Thyroid gland (tissue), 4 donors: ENCODE measurements at regions not wholly inside any gene's neighbourhood (a gene's known extent, or its start where the extent isn't known, plus 50 kb on each side); places are given as distances from the start of the nearest gene placed in this dataset.

ENCODE experiments used
- DNase-seq, 2 donors: peaks; one replicate each; pipeline ENCODE4 v3.0.0-alpha.2; 2019
- H3K27ac ChIP-seq, 3 donors: fragments of 200-600 bp; sonication (generic); 1 replicate in 2 of 3; 2 replicates in 1 of 3; pipeline ENCODE4 v1.5.1; 2016 to 2019; ENCODE audit warnings: mild to moderate bottlenecking in 1 of 3, moderate library complexity in 1 of 3
- H3K27me3 ChIP-seq: fragments of 200-600 bp; sonication (generic); one replicate; pipeline ENCODE4 v1.5.1; 2019
- H3K36me3 ChIP-seq, 2 donors: fragments of 200-600 bp; sonication (generic); one replicate each; pipeline ENCODE4 v1.5.1; 2016 to 2019
- H3K4me1 ChIP-seq, 2 donors: fragments of 200-600 bp; sonication (generic); one replicate each; pipeline ENCODE4 v1.5.1; 2017 to 2019
- H3K4me3 ChIP-seq, 3 donors: fragments of 200-600 bp; sonication (generic); replicated peaks in 1 of 3; 1 replicate in 2 of 3; 2 replicates in 1 of 3; pipeline ENCODE4 v1.5.1; 2016; ENCODE audit warnings: mild to moderate bottlenecking in 1 of 3
- H3K9me3 ChIP-seq: fragments of 200-600 bp; sonication (generic); one replicate; pipeline ENCODE4 v1.5.1; 2017
- POLR2A ChIP-seq, 2 donors: fragments of 450-650 bp; IDR thresholded peaks; one replicate each; pipeline ENCODE4 v1.6.1; 2017; ENCODE audit warnings: antibody characterized with exemption in 2 of 2, mild to moderate bottlenecking in 2 of 2, moderate library complexity in 1 of 2
- WGBS, 2 donors: methylation state at CpG; one replicate each; pipeline ENCODE4 v1.1.5; 2017; 5-methylcytosine and 5-hydroxymethylcytosine counted together
- intact Hi-C: fragments of 100-400 bp; cut with DNase I; formaldehyde crosslinking; loops from one replicate; pipeline ENCODE4 v1.15.1; 2023
- TF ChIP-seq, protein P1 (sequence below), 6 experiments: fragments of 200-600 bp in 3 of 6; fragments of 450-650 bp in 3 of 6; sonication (generic) in 3 of 6; IDR thresholded peaks; one replicate each; pipeline ENCODE4 v1.5.1; 2016 to 2019; ENCODE audit warnings: antibody characterized with exemption in 6 of 6, mild to moderate bottlenecking in 2 of 6, inconsistent platforms in 1 of 6, moderate library complexity in 1 of 6

DNA sequence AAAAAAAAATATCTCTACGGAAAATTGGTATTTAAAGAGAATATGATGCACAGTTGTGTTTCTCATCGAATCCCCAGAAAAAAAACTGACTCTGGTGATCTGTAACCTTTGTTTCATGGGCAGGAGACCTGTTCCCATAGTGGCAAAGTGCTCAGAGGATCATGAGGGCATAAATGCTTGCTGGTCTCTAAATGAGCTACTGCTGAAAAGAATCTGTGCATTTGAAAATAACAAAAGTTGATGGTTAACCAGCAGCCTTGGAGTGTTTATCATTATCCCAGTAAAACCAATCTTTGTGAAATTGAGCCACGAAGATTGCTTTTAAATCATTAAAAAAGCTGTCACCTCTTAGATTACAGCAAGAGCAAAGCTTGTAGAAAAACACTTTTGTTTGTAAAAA lies 775.4 kb downstream of the MTRR start:
- DNase-seq = no peak
- Histone ChIP-seq H3K4me1 (no peaks in the 10 kb centered on the region), H3K4me3 (no peak overlapping the region), H3K9me3 (no peaks in the 10 kb centered on the region), H3K27me3 (no peaks in the 10 kb centered on the region), H3K27ac (no peak overlapping the region), H3K36me3 (no peaks in the 10 kb centered on the region)
- WGBS, 2 donors = 76 to 79% methylated on average over 3 of the region's 3 CpGs
- intact Hi-C loops = no loop called here
- no peak for TF ChIP-seq POLR2A (IDR thresholded peaks at IDR 0.05)
- TF ChIP-seq, protein P1, sequence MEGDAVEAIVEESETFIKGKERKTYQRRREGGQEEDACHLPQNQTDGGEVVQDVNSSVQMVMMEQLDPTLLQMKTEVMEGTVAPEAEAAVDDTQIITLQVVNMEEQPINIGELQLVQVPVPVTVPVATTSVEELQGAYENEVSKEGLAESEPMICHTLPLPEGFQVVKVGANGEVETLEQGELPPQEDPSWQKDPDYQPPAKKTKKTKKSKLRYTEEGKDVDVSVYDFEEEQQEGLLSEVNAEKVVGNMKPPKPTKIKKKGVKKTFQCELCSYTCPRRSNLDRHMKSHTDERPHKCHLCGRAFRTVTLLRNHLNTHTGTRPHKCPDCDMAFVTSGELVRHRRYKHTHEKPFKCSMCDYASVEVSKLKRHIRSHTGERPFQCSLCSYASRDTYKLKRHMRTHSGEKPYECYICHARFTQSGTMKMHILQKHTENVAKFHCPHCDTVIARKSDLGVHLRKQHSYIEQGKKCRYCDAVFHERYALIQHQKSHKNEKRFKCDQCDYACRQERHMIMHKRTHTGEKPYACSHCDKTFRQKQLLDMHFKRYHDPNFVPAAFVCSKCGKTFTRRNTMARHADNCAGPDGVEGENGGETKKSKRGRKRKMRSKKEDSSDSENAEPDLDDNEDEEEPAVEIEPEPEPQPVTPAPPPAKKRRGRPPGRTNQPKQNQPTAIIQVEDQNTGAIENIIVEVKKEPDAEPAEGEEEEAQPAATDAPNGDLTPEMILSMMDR (IDR thresholded peaks at IDR 0.05) = no peak

DNA sequence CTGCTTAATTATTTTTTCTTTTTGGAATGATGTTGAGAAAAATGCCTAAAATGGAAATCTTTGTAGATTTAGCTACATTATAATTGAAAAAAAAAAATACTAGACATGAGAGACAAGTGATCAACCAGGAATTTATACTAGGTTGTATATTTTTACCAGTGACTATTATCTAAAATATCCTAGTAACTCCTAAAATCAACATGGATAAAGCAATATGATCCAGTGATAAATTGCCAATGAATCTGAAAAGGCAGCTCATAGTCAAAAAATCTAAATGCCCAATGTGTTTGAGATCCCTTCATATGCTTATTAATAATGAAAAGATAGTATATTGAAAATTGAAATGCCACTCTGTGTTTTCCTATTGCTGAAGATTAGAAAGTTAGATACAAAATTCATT lies 778.2 kb downstream of the MTRR start:
- intact Hi-C loops = no loop called here
- H3K4me3 ChIP-seq = no peak overlapping the region
- no peaks in the 10 kb centered on the region for H3K4me1 ChIP-seq
- TF ChIP-seq POLR2A (IDR thresholded peaks at IDR 0.05) = no peak
- TF ChIP-seq, protein P1 (IDR thresholded peaks at IDR 0.05) = no peak
- DNase-seq = no peak
- no peaks in the 10 kb centered on the region for H3K36me3 ChIP-seq
- H3K9me3 ChIP-seq = no peaks in the 10 kb centered on the region
- H3K27ac ChIP-seq = no peak overlapping the region
- no peaks in the 10 kb centered on the region for H3K27me3 ChIP-seq

DNA sequence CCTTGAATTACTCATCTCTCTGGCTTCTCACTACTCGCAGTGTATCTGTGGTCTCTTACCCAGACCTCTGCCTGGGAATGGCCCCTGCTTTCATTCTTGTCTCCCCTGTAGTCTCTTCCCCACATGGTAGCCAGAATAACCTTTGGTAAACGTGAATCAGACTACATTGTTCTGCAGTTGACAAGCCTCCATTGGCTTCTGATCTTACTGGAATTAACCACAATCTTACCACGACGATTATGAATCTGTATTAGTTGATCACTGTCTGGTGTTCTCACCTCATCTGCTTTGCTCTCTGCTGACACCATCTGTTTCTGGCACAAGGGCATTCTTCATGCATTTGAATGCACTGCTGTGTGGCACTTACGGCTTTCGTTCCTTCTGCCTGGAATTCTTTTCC lies 781.2 kb downstream of the MTRR start:
- intact Hi-C loops = no loop called here
- WGBS, 2 donors = 89 to 92% methylated on average over 6 of the region's 6 CpGs
- no peak overlapping the region for H3K4me3 ChIP-seq
- no peaks in the 10 kb centered on the region for H3K27me3 ChIP-seq
- TF ChIP-seq, protein P1 (IDR thresholded peaks at IDR 0.05) = no peak
- no peaks in the 10 kb centered on the region for H3K36me3 ChIP-seq
- H3K9me3 ChIP-seq = no peaks in the 10 kb centered on the region
- H3K27ac ChIP-seq = no peak overlapping the region
- DNase-seq = no peak
- H3K4me1 ChIP-seq = no peaks in the 10 kb centered on the region

DNA sequence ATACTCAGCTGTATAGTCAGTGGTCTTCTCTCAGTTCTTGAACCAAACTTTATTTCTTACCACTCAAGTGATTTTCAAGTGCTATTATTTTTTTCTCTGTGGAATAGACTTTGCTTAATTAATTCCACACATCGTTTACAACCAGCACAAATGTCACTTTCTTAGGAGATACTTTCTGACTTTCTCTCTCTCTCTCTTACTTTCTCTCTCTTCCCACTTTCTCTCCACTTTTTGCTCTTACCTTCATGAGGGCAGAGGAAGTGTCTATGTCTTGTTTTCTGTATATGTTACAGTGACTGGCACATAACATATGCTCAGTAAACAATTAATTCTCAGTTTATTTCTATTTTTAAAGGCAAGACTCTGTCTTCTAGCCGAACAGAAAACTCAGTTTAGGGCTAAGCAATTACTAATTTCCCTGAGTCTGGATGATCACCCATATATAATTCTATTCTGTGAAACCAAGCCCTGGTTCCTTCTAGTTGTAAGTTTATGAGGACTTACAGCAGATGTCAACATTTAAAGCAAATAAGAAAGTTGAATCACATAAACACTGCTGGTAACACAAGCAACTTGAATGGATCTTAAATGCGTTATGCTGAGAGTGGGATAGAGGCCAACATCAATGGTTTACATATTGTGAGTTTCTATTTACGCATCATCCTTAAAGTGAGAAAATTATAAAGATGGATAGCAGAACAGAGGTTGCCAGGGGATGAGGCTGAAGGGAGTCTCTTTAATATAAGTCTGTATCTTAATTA lies 791.4 kb downstream of the MTRR start:
- WGBS, 2 donors = 84 to 86% methylated on average over 4 of the region's 4 CpGs
- TF ChIP-seq, protein P1 (IDR thresholded peaks at IDR 0.05) = no peak
- no peak for TF ChIP-seq POLR2A (IDR thresholded peaks at IDR 0.05)
- Histone ChIP-seq H3K27ac (no peak overlapping the region), H3K9me3 (no peaks in the 10 kb centered on the region), H3K36me3 (no peaks in the 10 kb centered on the region), H3K27me3 (no peaks in the 10 kb centered on the region), H3K4me3 (no peak overlapping the region), H3K4me1 (no peaks in the 10 kb centered on the region)
- intact Hi-C loops = no loop called here
- DNase-seq = no peak

DNA sequence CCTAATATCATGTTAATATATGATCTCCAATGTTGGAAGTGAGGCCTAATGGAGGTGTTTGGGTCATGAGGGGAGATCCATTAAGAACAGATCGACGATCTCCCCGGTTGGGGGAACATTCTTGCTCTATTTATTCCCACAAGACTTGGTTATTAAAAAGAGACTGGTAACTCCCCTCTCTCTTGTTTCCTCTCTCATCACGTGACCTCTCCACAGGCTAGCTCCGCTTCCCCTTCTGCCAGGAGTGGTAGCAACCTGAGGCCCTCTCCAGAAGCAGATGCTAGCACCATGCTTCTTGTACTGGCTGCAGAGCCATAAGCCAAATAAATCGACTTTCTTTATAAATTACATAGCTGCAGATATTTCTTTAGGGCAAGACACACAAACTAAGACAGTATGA lies 794.4 kb downstream of the MTRR start:
- Histone ChIP-seq H3K27me3 (no peaks in the 10 kb centered on the region), H3K4me1 (no peaks in the 10 kb centered on the region), H3K27ac (no peak overlapping the region), H3K4me3 (no peak overlapping the region), H3K36me3 (no peaks in the 10 kb centered on the region), H3K9me3 (no peaks in the 10 kb centered on the region)
- intact Hi-C loops = no loop called here
- WGBS, 2 donors = 85 to 86% methylated on average over 6 of the region's 6 CpGs
- no peak for DNase-seq
- TF ChIP-seq, protein P1 (IDR thresholded peaks at IDR 0.05) = no peak
- no peak for TF ChIP-seq POLR2A (IDR thresholded peaks at IDR 0.05)
